ENCODE measurements at regions not wholly inside any gene's neighbourhood (a gene's known extent, or its start where the extent isn't known, plus 50 kb on each side); places are given as distances from the start of the nearest gene placed in this dataset.

DNA sequence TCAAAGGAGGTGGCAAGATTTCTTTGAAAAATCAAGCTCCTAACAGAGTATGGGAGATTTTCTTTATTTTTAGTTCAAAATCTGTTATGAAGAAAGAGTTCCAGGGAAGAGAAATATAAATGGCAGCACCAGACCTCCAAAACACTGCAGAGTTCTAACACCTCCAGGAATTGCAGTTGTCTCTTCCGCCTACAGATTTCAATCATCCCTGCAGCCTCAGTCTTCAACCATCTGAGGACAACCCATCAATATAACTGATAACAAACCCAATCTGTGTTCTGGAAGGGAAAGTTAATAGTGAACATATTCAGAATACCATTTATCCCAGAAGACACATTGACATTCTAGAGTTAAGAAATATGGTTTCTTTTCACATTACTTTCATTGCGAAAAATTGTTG, 296.1 kb downstream of the ARAP2 start:
- no peaks in the 10 kb centered on the region for H3K36me3 ChIP-seq
- intact Hi-C loops (cut with DNase I) = no loop called here
- H3K4me3 ChIP-seq = no peak overlapping the region
- no peaks in the 10 kb centered on the region for H3K27me3 ChIP-seq
- 92% methylated on average over 2 of the region's 2 CpGs for WGBS
- no peaks in the 10 kb centered on the region for H3K4me1 ChIP-seq
- DNase-seq (ENCODE audit: extremely low spot score) = no peak
- no peak for TF ChIP-seq CTCF (IDR thresholded peaks at IDR 0.05)
- TF ChIP-seq POLR2A (IDR thresholded peaks at IDR 0.05; ENCODE audit: low read depth) = no peak
- no peak for TF ChIP-seq EP300 (IDR thresholded peaks at IDR 0.05)
- TF ChIP-seq POLR2AphosphoS5 (IDR thresholded peaks at IDR 0.05) = no peak
- no peak overlapping the region for H3K27ac ChIP-seq (replicated peaks in 1 of 4)
- H3K9me3 ChIP-seq = peaks cover 0 to 13% (median 6%) of the 10 kb centered on the region in 4 donors

DNA sequence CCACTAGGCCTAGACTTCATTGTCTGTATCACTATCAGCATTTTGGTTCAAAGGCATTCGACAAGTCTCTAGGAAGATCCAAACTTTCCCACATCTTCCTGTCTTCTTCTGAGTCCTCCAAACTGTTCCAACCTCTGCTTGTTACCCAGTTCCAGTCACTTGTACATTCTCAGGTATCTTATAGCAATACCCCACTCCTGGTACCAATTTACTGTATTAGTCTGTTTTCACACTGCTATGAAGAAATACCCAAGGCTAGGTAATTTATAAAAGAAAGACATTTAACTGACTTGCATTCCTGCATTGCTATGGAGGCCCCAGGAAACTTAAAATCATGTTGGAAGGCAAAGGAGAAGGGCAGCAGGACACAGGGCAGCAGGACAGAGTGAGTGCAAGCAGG, 293.9 kb downstream of the ARAP2 start:
- whole genome bisulfite sequencing = 90% methylated on average over 1 of the region's 1 CpG
- Histone ChIP-seq H3K36me3 (no peaks in the 10 kb centered on the region), H3K4me3 (no peak overlapping the region), H3K4me1 (no peaks in the 10 kb centered on the region), H3K27me3 (no peaks in the 10 kb centered on the region), H3K27ac (replicated peaks in 1 of 4) (no peak overlapping the region), H3K9me3 (peaks cover 0 to 17% (median 6%) of the 10 kb centered on the region in 4 donors)
- DNase-seq (ENCODE audit: extremely low spot score) = no peak
- TF ChIP-seq EP300 (IDR thresholded peaks at IDR 0.05) = no peak
- TF ChIP-seq POLR2A (IDR thresholded peaks at IDR 0.05; ENCODE audit: low read depth) = no peak
- no peak for TF ChIP-seq POLR2AphosphoS5 (IDR thresholded peaks at IDR 0.05)
- no peak for TF ChIP-seq CTCF (IDR thresholded peaks at IDR 0.05)
- intact Hi-C loops (cut with DNase I) = no loop called here

DNA sequence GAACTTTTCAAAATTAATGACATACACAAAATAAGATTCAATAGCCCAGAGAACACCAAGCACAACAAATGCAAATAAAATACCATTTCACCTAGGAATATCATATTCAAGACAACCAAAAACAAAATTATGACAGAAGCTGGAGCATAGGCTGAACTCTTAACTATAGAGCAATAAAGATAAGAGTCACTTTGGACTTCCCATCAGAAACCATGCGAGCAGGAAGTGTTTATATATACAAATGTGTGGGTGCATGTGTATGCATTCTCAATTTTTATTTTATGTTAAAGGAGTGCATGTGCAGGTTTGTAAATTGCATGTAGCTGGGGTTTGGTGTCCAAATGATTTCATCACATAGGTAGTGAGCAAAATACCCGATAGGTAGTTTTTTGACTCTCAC, 291.6 kb downstream of the ARAP2 start:
- Histone ChIP-seq H3K4me3 (no peak overlapping the region), H3K27ac (replicated peaks in 1 of 4) (no peak overlapping the region), H3K36me3 (no peaks in the 10 kb centered on the region), H3K27me3 (no peaks in the 10 kb centered on the region), H3K4me1 (no peaks in the 10 kb centered on the region), H3K9me3 (peaks cover 0 to 25% (median 10%) of the 10 kb centered on the region in 4 donors)
- WGBS = 79% methylated on average over 2 of the region's 2 CpGs
- intact Hi-C loops (cut with DNase I) = no loop called here
- TF ChIP-seq POLR2AphosphoS5 (IDR thresholded peaks at IDR 0.05) (no peak), POLR2A (IDR thresholded peaks at IDR 0.05; ENCODE audit: low read depth) (no peak), CTCF (IDR thresholded peaks at IDR 0.05) (no peak), EP300 (IDR thresholded peaks at IDR 0.05) (no peak)
- no peak for DNase-seq (ENCODE audit: extremely low spot score)

DNA sequence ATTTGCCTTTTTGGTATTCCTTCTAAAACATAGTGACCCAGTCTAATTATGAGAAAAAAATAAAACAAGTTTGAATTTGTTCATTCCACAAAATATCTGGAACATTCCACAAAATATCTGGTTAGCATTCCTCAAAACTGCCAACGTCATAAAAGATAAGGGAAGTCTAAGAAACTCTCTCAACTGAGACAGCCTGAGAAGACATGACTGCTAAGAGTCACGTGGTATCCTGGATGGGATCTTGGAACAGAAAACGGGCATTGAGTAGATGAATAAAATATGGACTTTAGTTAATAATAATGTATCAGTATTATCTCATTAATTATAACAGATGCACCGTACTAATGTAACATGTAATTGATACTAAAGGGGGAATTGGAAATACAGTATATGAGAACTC, 280.9 kb downstream of the ARAP2 start:
- no peak for DNase-seq (ENCODE audit: extremely low spot score)
- Histone ChIP-seq H3K27me3 (no peaks in the 10 kb centered on the region), H3K27ac (replicated peaks in 1 of 4) (no peak overlapping the region), H3K4me3 (no peak overlapping the region), H3K9me3 (no peaks in the 10 kb centered on the region), H3K4me1 (no peaks in the 10 kb centered on the region), H3K36me3 (no peaks in the 10 kb centered on the region)
- TF ChIP-seq POLR2A (IDR thresholded peaks at IDR 0.05; ENCODE audit: low read depth) (no peak), POLR2AphosphoS5 (IDR thresholded peaks at IDR 0.05) (no peak), EP300 (IDR thresholded peaks at IDR 0.05) (no peak), CTCF (IDR thresholded peaks at IDR 0.05) (no peak)
- 85% methylated on average over 4 of the region's 4 CpGs for WGBS
- intact Hi-C loops (cut with DNase I) = no loop called here

- Histone ChIP-seq H3K4me3 (no peak overlapping the region), H3K4me1 (no peaks in the 10 kb centered on the region), H3K27ac (replicated peaks in 1 of 4) (no peak overlapping the region), H3K9me3 (no peaks in the 10 kb centered on the region), H3K27me3 (no peaks in the 10 kb centered on the region), H3K36me3 (no peaks in the 10 kb centered on the region)
- no peak for TF ChIP-seq EP300 (IDR thresholded peaks at IDR 0.05)
- no peak for TF ChIP-seq POLR2A (IDR thresholded peaks at IDR 0.05; ENCODE audit: low read depth)
- TF ChIP-seq POLR2AphosphoS5 (IDR thresholded peaks at IDR 0.05) = no peak
- TF ChIP-seq CTCF (IDR thresholded peaks at IDR 0.05) = no peak
- no peak for DNase-seq (ENCODE audit: extremely low spot score)
- 78% methylated on average over 5 of the region's 5 CpGs for WGBS
- intact Hi-C loops (cut with DNase I) = no loop called here
These were observed 280.3 kb downstream of the ARAP2 start for GRCh38 chr4:35963974-35964515.
